Testis (tissue), 2 donors: ENCODE measurements at regions not wholly inside any gene's neighbourhood (a gene's known extent, or its start where the extent isn't known, plus 50 kb on each side); places are given as distances from the start of the nearest gene placed in this dataset.

Experiments
- POLR2A ChIP-seq: fragments of 450-650 bp; IDR thresholded peaks from one replicate; pipeline ENCODE4 v1.6.1; 2017; ENCODE audit warnings: antibody characterized with exemption, mild to moderate bottlenecking, moderate library complexity
- TF ChIP-seq, protein P1 (sequence below), 3 experiments: fragments of 450-650 bp in 2 of 3; fragments of 200-600 bp in 1 of 3; sonication (generic) in 1 of 3; IDR thresholded peaks; one replicate each; pipeline ENCODE4 v1.5.1; 2016 to 2019; ENCODE audit warnings: antibody characterized with exemption in 3 of 3, mild to moderate bottlenecking in 2 of 3, moderate library complexity in 1 of 3

DNA sequence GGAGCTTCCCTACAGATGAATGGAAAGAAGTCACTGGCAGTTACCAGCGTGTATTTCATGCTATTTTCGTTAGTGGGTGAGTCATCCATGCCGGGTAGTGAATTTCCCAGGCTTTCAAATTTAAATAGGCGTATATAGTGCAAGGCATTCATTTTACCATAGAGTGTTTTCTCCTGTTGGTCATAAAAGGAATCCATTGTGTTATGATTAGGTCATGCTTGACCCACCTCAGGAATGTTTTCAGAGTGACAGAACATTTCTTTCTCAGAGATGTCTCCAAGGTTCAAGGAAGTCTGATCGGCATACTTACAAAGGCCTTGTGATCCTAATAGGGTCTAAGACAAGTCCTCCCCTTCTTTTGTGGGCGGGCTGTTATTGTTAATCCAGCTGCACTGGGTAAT lies 110.7 kb downstream of the AKR1D1 start:
- TF ChIP-seq, protein P1, sequence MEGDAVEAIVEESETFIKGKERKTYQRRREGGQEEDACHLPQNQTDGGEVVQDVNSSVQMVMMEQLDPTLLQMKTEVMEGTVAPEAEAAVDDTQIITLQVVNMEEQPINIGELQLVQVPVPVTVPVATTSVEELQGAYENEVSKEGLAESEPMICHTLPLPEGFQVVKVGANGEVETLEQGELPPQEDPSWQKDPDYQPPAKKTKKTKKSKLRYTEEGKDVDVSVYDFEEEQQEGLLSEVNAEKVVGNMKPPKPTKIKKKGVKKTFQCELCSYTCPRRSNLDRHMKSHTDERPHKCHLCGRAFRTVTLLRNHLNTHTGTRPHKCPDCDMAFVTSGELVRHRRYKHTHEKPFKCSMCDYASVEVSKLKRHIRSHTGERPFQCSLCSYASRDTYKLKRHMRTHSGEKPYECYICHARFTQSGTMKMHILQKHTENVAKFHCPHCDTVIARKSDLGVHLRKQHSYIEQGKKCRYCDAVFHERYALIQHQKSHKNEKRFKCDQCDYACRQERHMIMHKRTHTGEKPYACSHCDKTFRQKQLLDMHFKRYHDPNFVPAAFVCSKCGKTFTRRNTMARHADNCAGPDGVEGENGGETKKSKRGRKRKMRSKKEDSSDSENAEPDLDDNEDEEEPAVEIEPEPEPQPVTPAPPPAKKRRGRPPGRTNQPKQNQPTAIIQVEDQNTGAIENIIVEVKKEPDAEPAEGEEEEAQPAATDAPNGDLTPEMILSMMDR (IDR thresholded peaks at IDR 0.05), result no peak
- TF ChIP-seq POLR2A, result no peak
